Natural killer cell (primary cell): ENCODE measurements at regions not wholly inside any gene's neighbourhood (a gene's known extent, or its start where the extent isn't known, plus 50 kb on each side); places are given as distances from the start of the nearest gene placed in this dataset.

Source experiments
- ATAC-seq, 3 donors: fragments of 150-1000 bp in 2 of 3; fragments of 200-7000 bp in 1 of 3; cut with Tn5 transposase; 1 replicate in 1 of 3; 2 replicates in 2 of 3; pipeline ENCODE4 v1.10.0; 2021; ENCODE audit warnings: mild to moderate bottlenecking in 2 of 3, moderate library complexity in 2 of 3
- DNase-seq, 2 donors: peaks; one replicate each; pipeline versions ENCODE4 v3.0.0 to v3.0.0-alpha.2; 2013 to 2021; ENCODE audit warnings: mixed read lengths in 1 of 2
- H3K27ac ChIP-seq: one replicate; pipeline ENCODE4 v1.5.1; 2013; ENCODE audit warnings: mild to moderate bottlenecking, low read length
- H3K27me3 ChIP-seq: one replicate; pipeline ENCODE4 v1.6.1; 2013; ENCODE audit warnings: low read length; ENCODE audit not compliant: control insufficient read depth, insufficient read depth
- H3K36me3 ChIP-seq: one replicate; pipeline ENCODE4 v1.6.1; 2013; ENCODE audit warnings: low read length; ENCODE audit not compliant: control insufficient read depth, insufficient read depth
- H3K4me1 ChIP-seq: one replicate; pipeline ENCODE4 v1.6.1; 2013; ENCODE audit warnings: low read length; ENCODE audit not compliant: control insufficient read depth, insufficient read depth
- H3K4me3 ChIP-seq: one replicate; pipeline ENCODE4 v1.5.1; 2013; ENCODE audit warnings: low read length
- H3K9me3 ChIP-seq: one replicate; pipeline ENCODE4 v1.6.1; 2013; ENCODE audit warnings: low read length; ENCODE audit not compliant: control insufficient read depth, insufficient read depth
- H3K27ac Mint-ChIP-seq, 2 donors: one replicate each; pipeline ENCODE4 v1.8.0; 2022; ENCODE audit warnings: mild to moderate bottlenecking in 2 of 2, mixed read lengths in 2 of 2, moderate library complexity in 1 of 2
- H3K27me3 Mint-ChIP-seq, 2 donors: one replicate each; pipeline ENCODE4 v1.8.0; 2022; ENCODE audit warnings: low read depth in 2 of 2, mixed read lengths in 2 of 2
- H3K36me3 Mint-ChIP-seq: one replicate; pipeline ENCODE4 v1.8.0; 2022; ENCODE audit warnings: mixed read lengths
- H3K4me1 Mint-ChIP-seq, 2 donors: one replicate each; pipeline ENCODE4 v1.8.0; 2022; ENCODE audit warnings: mixed read lengths in 2 of 2
- H3K4me3 Mint-ChIP-seq: one replicate; pipeline ENCODE4 v1.8.0; 2022; ENCODE audit warnings: mild to moderate bottlenecking, moderate library complexity, mixed read lengths
- H3K9me3 Mint-ChIP-seq, 2 donors: one replicate each; pipeline ENCODE4 v1.8.0; 2022; ENCODE audit warnings: mixed read lengths in 2 of 2
- CTCF ChIP-seq: fragments of 200-600 bp; IDR thresholded peaks from one replicate; pipeline ENCODE4 v1.8.0; 2022; ENCODE audit warnings: antibody characterized with exemption
- WGBS: methylation state at CpG from one replicate; pipeline ENCODE4 v1.1.7; 2013; ENCODE audit warnings: missing lambda C conversion rate; ENCODE audit not compliant: insufficient coverage; 5-methylcytosine and 5-hydroxymethylcytosine counted together
- intact Hi-C: fragments of 100-400 bp; cut with micrococcal nuclease; formaldehyde crosslinking; loops from one replicate; pipeline ENCODE4 v1.14.2; 2022

GRCh38 chr12:91744597-91744996 is 401.0 kb downstream of the BTG1 start:
- TF ChIP-seq CTCF: no peak
- Histone ChIP-seq H3K27me3 (peaks cover 2% of the 10 kb centered on the region), H3K36me3 (no peaks in the 10 kb centered on the region), H3K27ac (no peak overlapping the region), H3K9me3 (no peaks in the 10 kb centered on the region), H3K4me1 (no peaks in the 10 kb centered on the region), H3K4me3 (no peak overlapping the region)
- no peak overlapping the region for H3K27ac Mint-ChIP-seq
- no peaks in the 10 kb centered on the region for H3K4me1 Mint-ChIP-seq
- peaks cover 2 to 3% of the 10 kb centered on the region in 2 donors for H3K9me3 Mint-ChIP-seq
- WGBS: 56% methylated on average over 1 of the region's 2 CpGs
- no peaks in the 10 kb centered on the region for H3K36me3 Mint-ChIP-seq
- intact Hi-C loops: no loop called here
- DNase-seq (peak in 1 of 2 donors; percentile 6), ATAC-seq (no peak)
- H3K27me3 Mint-ChIP-seq: peaks cover 10 to 30% of the 10 kb centered on the region in 2 donors
- H3K4me3 Mint-ChIP-seq: no peak overlapping the region

GRCh38 chr12:91743704-91744321 is 401.8 kb downstream of the BTG1 start:
- no peak overlapping the region for H3K4me3 ChIP-seq
- WGBS: 85% methylated on average over 6 of the region's 7 CpGs
- Mint-ChIP-seq H3K4me1 (no peaks in the 10 kb centered on the region), H3K4me3 (no peak overlapping the region), H3K27ac (no peak overlapping the region), H3K36me3 (no peaks in the 10 kb centered on the region), H3K27me3 (peaks cover 10 to 30% of the 10 kb centered on the region in 2 donors), H3K9me3 (peaks cover 2 to 3% of the 10 kb centered on the region in 2 donors)
- peaks cover 2% of the 10 kb centered on the region for H3K27me3 ChIP-seq
- intact Hi-C loops: no loop called here
- ATAC-seq (no peak), DNase-seq (no peak)
- H3K4me1 ChIP-seq: no peaks in the 10 kb centered on the region
- no peaks in the 10 kb centered on the region for H3K9me3 ChIP-seq
- no peak overlapping the region for H3K27ac ChIP-seq
- H3K36me3 ChIP-seq: no peaks in the 10 kb centered on the region
- TF ChIP-seq CTCF: no peak

GRCh38 chr12:91743280-91743679 is 402.4 kb downstream of the BTG1 start:
- no peak for DNase-seq

More at GRCh38 chr12:91743280-91743679, 402.4 kb downstream of the BTG1 start:
- Mint-ChIP-seq H3K4me3 (no peak overlapping the region), H3K36me3 (no peaks in the 10 kb centered on the region), H3K9me3 (peaks cover 2 to 3% of the 10 kb centered on the region in 2 donors), H3K4me1 (no peaks in the 10 kb centered on the region), H3K27ac (no peak overlapping the region), H3K27me3 (peaks cover 10 to 34% of the 10 kb centered on the region in 2 donors)
- Histone ChIP-seq H3K27me3 (peaks cover 2% of the 10 kb centered on the region), H3K4me3 (no peak overlapping the region), H3K9me3 (no peaks in the 10 kb centered on the region), H3K4me1 (no peaks in the 10 kb centered on the region), H3K27ac (no peak overlapping the region), H3K36me3 (no peaks in the 10 kb centered on the region)
- 96% methylated on average over 3 of the region's 5 CpGs for WGBS
- intact Hi-C loops: no loop called here
- no peak for ATAC-seq
- TF ChIP-seq CTCF: no peak
